GM19025 (cell line): ENCODE measurements at regions not wholly inside any gene's neighbourhood (a gene's known extent, or its start where the extent isn't known, plus 50 kb on each side); places are given as distances from the start of the nearest gene placed in this dataset.
"Not testable (repeated sequence)": the region's sequence is repeated elsewhere in the genome, so short reads cannot be mapped to it uniquely, and the experiment has no call there.

Experiments used
- ATAC-seq: cut with Tn5 transposase; IDR thresholded peaks from one replicate; pipeline ENCODE4 v1.9.1; 2021; ENCODE audit warnings: mild to moderate bottlenecking, low read depth, moderate library complexity; ENCODE audit not compliant: unreplicated experiment

DNA sequence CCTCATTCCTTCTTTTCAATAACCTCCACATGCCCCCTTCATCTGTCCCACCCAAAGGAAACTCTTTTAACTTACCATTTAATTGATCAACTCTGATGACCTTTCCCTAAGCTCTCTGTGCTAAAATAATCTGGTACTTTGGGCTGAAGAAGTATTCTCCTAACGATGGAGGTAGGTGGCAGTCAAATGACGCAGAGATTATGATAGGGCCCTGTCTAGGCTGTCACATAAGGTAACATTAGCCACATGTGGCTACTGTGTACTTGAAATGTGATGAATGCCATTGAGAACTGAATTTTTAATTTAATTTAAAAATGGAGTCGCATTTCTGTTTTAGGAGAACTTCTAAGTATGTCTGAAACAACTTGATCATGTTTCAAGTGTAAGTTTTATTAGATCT is 140.5 kb upstream of the TNP1 start:
- ATAC-seq, result no peak

DNA sequence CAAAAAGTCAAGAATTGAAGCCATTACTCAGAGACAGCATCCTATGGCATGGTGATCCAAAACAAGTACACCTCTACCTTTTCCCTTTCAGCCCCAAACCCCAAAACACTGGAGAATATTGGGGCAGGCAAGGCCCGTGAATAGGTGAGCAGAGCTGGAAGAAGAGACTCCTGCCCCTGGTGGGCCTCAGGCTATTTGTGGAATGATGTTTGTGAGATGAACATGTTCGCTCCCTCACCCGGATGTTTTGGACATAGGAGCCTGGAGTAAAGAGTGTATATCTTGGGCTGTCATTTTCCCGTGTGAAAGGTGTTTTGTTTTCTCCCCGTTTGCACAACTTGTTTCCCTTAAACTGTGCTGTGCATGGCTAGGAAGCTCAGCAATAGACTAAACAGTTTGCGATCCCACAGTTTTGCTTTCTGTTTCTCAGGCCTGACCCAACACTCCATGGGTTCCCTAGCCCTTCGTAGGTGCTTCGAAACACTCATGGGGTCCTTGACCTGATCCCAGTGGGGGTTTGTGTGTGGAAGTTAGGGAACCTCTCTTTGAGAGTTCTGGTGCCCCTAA is 136.5 kb upstream of the TNP1 start:
- no peak for ATAC-seq

DNA sequence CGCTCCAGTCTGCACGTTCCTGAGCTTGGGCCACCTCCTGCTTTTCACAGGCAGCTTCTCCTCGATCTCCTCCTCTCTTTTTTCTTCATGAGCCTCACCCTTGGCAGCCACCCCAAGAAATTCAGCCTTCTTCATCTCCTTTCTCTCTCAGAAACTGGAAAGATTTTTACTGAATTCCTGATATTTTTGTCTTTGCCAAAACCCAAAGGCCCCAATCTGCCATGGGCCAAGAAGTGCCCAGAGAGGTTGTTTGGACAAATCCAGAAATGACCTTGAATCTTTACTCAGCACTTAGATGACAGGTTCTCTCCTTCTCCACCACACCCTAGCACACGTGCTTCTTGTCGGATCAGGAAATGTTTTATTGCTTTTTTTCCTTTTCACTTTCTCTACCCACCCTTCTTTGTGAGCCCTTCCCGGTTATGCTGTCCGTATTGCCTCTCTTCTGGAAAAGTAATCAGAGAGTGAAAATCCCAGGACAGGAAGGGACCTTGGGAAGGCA is 134.5 kb upstream of the TNP1 start:
- ATAC-seq, result no peak

DNA sequence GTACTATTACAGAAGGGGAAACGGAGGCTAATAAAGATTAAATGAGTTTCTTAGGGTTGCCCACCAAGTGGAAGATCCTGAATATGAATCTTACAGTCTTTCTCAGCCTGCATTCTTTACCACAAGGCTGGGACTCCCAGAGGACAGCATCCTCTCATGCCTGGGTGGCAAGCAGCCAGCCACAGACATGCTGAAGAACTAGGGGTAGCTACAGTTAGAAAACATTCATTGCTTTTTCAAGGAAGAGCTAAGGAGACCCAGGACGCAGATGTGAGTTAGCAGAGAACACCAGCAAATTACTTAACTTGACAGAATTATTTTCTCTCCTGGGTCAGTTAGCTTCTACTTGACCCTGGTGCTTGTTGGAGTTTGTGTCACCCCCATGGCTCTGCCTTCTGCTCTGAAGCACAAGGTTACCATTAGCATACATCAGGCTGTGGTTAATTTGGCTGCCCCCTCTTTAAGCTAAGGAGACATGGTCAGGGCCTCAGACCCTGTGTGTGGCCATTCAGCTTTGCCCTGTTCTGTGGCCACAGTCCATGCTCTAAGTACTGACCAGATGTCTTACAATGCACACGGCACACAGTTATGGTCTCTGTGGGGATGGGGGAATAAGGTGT is 132.3 kb upstream of the TNP1 start:
- no peak for ATAC-seq

DNA sequence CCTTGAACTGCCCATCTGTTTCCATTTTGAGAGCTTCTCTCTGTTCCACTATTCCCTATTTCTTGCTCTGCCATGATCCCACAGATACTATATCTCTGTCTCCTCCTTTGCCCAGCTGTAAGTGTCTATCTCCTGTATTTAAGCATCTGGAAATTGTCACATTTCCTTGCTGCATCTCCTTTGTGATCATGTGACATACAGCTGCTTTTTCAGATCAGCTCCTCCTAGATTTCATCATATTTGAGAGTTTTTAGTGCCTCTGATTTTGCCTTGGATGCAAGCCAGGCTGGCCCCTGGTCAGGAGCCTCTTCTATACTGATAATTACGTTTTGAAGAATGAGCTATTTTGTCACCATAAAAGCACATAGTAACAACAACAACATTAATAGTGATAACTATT is 131.7 kb upstream of the TNP1 start:
- ATAC-seq, result no peak

DNA sequence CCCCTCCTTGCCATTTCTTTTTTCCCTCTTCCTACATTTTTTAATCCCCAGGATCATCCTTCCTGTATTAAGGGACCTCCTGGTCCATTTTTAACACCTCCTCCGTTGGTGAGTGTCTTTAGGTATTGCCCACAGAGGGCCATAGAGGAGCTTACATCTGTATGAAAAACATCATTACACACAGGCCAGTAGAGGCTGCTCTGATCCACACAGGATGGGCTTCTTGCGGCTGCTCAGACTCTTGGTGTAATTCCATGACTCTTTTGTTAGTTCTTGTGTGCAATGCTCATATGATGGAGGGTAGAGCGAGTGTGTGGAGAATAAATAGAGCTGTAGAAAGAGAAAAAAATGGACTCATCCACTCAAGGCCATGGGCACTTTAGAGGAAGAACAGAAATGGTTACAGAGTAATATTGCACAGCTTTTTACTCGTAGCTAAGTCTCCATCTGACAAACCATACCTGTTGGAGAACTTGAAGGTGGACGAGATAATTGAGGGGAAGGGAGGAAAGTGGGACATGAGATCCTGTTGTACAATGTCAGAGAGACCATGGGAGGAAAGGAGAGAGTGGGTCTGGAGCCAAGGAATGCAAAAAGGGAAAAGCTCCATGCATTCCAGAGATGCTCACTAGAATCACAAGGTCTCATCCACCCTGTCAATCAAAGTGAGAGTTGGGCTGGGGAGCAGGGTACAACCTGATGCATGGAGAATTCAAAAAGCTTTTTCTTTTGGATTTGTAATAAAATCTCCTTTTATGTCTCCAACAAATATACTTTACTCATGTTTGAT is 129.7 kb upstream of the TNP1 start:
- no peak for ATAC-seq

DNA sequence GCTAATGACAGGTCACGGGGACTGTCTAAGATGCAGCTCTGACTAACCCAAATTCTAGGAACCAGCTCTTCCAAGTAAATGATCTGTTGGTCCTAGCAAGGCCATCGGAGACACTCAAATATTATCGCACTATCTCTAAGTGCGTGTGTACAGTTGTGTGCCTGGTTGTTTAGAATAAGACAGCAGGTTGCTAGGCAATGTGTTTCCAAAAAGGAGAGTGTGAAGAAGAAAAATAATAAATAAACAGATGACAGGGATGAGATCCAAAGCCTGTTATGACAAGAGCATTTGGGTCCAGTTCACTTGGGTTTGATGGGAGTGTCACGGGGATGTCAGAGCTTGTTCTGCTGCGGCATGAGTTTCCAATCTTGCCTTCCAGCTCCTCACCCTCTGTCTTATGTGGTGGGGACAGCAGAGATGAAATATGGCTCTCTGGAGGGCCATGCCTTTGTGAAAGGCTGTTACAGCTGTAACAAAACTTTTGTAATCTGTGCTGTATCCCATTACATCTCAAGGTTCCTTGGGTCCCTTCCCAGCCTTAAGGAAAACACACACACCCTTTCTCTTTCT is 127.5 kb upstream of the TNP1 start:
- no peak for ATAC-seq

DNA sequence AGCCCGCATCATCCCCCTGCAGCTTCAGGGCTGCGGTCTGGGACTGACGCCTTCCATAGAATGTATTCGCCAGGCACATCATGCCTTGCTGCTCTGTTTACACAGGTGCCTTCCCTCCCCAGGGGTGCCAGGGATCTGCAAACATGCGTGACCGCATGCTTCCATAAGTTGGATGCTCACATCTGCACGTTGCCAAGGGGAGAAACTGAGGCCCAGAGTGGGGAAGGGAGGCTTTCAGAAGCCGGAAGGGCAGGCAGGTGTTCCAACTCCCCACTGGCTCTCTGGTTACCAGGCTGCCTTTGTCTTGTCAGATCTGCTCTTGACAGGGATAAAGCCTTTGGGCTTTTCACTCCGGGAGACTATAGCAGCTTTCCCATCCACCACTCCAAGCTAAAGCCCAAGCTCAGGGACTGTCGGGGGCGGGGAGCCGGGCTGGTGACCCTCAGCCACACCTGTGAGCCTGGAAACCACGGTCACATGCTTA is 125.8 kb upstream of the TNP1 start:
- no peak for ATAC-seq

DNA sequence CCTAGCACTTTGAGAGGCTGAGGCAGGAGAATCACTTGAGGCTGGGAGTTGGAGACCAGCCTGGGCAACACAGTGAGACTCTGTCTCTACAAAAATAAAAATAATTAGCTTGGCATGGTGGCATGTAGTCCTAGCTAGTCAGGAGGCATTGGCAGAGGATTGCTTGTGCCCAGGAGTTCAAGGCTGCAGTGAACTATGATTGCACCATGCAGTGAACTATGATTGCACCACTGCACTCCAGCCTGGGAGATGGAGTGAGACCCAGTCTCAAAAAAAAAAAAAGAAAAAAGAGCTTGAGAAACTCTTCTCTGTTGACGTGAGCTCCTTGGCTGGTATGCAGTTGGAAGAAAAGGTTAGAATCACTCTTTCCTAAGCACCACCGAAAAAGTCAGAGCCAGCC is 125.1 kb upstream of the TNP1 start:
- no peak for ATAC-seq

DNA sequence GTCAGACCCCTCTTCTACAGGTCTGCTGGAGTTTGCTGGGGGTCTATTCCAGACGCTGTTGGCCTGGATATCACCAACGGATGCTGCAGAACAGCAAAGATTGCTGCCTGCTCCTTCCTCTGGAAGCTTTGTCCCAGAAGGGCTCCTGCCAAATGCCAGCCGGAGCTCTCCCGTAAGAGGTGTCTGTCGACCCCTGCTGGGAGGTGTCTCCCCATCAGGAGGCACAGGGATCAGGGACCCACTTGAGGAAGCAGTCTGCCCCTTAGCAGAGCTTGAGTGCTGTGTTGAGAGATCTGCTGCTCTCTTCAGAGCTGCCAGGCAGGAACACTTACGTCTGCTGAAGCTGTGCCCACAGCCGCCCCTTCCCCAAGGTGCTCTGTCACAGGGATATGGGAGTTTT is 122.1 kb upstream of the TNP1 start:
- not testable (repeated sequence) for ATAC-seq

DNA sequence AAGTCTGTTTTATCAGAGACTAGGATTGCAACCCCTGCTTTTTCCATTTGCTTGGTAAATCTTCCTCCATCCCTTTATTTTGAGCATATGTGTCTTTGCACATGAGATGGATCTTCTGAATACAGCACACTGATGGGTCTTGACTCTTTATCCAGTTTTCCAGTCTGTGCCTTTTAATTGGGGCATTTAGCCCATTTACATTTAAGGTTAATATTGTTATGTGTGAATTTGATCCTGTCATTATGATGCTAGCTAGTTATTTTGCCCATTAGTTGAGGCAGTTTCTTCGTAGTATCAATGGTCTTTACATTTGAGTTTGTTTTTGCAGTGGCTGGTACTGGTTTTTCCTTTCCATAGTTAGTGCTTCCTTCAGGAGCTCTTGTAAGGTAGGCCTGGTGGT is 120.6 kb upstream of the TNP1 start:
- not testable (repeated sequence) for ATAC-seq

DNA sequence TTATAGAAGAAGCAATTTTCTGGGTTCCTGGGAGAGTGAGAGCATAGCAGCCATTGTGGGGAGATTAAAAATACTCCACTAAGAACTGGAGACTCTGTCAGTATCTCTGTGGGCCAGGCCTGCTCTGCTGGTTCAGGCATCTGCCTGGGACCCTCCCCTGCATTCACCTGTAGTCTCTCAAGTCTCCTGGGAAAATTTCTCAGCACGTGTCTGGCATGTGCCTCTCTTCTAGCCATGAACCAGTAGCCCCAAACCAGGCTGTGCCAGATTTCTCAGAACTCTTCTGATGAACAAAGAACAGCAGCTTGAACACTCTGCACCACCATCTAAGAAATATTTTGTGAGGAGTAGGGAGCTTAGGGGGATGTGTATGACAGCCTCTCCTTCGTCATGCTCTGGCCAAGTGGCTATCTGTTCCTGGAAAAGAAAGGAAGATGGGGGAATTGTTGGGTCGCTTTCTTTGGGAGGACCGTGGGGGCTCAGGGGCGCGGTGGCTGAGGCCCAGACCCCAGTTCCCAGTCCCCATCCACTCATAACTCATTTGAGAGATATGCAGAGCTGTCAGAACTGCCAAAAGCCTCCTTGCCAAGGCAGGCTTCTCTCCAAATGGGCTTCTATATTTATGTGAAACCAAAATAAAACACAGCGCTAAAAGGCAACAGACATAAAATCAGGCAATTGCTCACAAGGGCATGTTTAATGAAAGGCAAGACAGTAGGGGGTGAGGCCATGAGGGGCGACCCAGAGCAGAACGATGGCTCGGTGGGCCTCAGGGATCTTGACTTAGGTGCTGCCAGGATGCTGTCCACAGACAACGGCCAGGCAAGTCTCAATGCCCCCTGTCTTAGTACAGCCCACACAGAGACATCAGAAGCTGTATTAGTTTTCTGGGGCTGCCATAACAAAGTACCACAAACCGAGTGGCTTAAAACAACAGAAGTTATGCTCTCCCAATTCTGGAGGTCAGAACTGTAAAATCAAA is 114.7 kb upstream of the TNP1 start:
- no peak for ATAC-seq

DNA sequence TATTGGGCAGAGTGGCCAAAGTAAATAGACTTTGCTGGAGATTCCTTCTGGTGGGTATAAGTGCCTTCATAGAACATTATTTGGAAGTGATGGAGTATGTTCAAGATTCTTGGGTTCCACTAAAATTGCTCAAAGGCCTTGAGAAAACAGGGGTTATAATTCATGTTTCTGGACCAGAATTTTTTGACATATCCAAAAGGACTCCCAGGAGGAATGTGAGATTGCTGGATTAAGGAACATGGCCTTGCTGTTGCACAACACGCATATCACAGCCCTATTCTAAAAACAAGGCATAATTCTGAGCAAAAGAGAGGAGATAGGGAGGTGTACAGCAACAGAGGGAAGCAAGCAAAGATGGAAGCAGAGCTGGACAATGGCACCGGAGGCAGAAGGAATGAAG is 111.7 kb upstream of the TNP1 start:
- no peak for ATAC-seq

DNA sequence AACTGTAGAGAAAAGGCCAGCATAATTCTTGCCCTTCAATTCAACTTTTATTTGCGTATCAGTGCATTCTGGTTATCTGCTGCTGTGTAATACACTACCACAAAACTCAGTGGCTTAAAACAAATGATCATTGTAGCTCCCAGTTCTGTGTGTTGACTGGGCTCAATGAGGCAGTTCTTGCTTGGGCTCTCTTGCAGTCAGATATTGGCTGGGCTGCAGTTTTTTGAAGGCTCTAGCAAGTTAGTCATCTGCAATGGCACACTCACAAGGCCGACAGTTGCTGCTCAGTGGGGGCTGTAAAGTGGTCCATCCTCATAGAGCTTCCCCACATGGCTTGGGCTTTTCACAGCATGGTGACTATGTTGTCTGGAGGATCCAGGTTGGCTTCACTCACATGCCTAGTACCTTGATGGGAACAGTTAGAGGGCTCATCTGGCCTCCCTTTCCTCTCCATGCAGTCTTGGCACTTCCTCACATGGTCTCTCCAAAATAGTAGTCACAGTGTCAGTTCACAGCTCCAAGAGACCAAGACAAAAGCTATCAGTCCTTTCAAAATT is 110.6 kb upstream of the TNP1 start:
- ATAC-seq, result no peak

DNA sequence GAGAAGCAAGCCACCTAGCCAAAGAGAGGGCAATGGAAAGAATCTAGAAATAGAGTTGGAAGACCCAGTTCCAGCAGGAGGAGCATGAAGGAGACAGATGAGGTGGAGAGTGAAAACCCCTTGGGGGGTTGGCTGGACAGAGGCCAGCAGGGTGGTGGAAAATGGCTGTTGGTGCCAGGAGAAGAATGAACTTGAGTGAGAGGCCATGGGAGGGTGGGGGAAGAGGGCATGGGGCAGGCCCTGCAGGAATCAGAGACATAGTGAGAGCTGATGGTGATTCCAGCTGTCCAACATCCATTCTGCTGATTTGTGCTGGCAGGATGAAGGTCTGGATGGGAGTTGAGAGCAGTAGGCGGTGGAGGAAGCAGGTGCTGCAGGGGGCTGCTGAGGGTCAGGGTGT is 108.0 kb upstream of the TNP1 start:
- ATAC-seq, result no peak

DNA sequence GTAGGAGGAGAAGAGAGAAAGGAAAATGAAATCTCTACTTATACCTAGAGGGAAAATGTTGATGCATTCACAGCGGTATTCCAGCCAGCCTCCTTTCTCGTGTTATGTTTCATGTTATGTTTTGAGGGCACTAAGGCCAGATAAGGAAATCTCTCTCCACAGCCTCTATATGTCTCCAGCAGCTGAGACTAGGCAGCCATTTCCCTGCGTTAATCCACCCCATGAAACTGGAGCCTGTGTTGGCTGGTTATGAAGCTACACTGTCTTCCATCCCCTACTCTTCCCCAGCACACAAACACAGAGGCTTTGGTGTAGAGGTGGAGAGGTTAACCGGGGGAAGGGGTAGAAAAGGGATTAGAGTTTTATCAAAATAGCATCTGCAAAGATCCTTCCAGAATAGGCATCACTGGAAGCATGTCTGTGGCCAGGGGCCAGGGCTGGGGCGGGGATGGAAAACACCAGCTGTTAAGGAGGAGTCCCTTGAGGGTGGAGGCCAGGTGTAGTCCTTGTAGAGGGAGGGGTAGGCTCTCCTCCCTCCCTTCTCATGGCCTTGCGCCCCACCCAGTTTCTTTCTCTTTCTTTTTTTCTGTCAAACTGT is 100.9 kb upstream of the TNP1 start:
- no peak for ATAC-seq

DNA sequence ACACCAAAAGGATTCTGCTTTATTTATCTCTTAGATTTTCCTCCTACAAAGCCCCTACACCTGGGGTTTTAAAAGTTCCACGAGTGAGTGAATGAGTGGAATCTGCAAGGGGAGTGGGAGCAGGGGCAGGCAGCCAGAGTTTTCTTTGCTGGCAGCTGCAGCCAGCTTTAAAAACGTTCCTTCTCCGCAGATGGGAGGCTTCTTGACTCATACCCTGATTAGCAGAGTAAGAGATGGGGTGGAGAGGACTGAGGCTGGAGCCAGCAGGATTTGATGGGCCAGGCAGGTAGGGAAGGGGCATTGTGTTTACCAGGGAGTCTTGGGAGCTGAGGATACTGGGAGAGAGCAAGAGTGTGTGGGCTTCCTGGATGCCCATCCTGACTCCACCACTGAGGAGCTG is 99.6 kb upstream of the TNP1 start:
- ATAC-seq, result no peak

DNA sequence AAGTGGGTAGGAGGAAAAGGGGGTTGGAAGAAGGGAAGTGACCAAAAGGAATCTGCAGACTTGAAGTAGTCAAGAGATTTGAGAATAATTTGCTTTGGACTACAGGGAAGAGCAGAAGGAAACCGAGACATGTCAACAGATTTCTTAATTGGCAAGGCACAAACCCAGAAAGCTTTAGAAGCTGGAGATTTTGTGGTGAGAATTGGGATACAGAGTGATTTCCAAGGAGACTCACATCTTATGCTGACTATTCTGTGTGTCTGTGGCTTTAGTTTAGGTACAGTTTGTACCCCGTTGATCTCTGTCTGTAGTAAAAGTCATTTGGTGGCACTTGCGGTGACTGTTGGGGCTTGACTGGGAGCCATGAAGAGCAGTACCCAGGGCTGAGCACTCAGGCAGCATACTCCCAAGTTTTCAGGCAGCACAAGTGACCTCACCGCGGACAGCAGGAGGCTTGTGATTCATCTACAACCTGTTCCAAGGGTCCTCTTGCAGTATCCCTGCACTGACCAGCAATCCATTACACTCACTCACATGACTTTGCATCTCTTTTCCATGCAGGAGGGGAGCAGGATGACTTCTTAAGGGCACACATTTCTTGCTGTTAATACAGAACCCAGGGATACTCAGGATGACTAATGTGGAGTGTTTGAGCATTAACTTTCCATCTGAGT is 97.1 kb upstream of the TNP1 start:
- no peak for ATAC-seq

DNA sequence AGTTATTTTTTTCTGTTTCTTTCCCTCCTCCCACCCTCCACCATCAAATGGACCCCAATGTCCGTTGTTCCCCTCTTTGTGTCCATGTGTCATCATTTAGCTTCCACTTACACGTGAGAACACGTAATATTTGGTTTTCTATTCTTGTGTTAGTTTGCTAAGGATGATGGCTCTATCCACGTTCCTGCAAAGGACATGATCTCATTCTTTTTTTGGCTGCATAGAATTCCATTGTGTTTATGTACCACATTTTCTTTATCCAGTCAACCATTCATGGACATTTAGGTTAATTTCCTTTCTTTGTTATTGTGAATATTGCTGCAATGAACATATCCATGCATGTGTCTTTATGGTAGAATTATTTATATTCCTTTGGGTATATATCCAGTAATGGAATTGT is 91.3 kb upstream of the TNP1 start:
- ATAC-seq, result no peak
